Activated CD4-positive, alpha-beta memory T cell treated with anti-CD3 and anti-CD28 coated beads, Interleukin-2, amount 10 ng/mL, durations not matched to agents 7 days and 5 days (primary cell): ENCODE measurements at regions not wholly inside any gene's neighbourhood (a gene's known extent, or its start where the extent isn't known, plus 50 kb on each side); places are given as distances from the start of the nearest gene placed in this dataset.
"Not testable (repeated sequence)": the region's sequence is repeated elsewhere in the genome, so short reads cannot be mapped to it uniquely, and the experiment has no call there.

ENCODE experiments used
- CTCF ChIA-PET: fragments of 350-600 bp; sonication (Branson Sonifier 250); formaldehyde crosslinking; loops from one replicate; lab custom pipeline; 2021; ENCODE audit warnings: antibody characterized with exemption, inconsistent platforms; lab: Charles Lee
- POLR2A ChIA-PET: fragments of 350-600 bp; sonication (Branson Sonifier 250); formaldehyde crosslinking; loops from one replicate; lab custom pipeline; 2021; ENCODE audit warnings: antibody characterized with exemption; lab: Charles Lee
- DNase-seq: peaks from one replicate; pipeline ENCODE4 v3.0.0-alpha.2; 2020
- H3K27ac Mint-ChIP-seq: one replicate; pipeline ENCODE4 v1.8.0; 2021; ENCODE audit warnings: mild to moderate bottlenecking, mixed read lengths
- H3K27me3 Mint-ChIP-seq: one replicate; pipeline ENCODE4 v1.8.0; 2021; ENCODE audit warnings: mixed read lengths
- H3K36me3 Mint-ChIP-seq: one replicate; pipeline ENCODE4 v1.8.0; 2021; ENCODE audit warnings: low read depth, mixed read lengths
- H3K4me1 Mint-ChIP-seq: one replicate; pipeline ENCODE4 v1.8.0; 2021; ENCODE audit warnings: mixed read lengths
- H3K4me3 Mint-ChIP-seq: one replicate; pipeline ENCODE4 v1.8.0; 2021; ENCODE audit warnings: mild to moderate bottlenecking, mixed read lengths
- H3K9me3 Mint-ChIP-seq: one replicate; pipeline ENCODE4 v1.8.0; 2021; ENCODE audit warnings: mixed read lengths

DNA sequence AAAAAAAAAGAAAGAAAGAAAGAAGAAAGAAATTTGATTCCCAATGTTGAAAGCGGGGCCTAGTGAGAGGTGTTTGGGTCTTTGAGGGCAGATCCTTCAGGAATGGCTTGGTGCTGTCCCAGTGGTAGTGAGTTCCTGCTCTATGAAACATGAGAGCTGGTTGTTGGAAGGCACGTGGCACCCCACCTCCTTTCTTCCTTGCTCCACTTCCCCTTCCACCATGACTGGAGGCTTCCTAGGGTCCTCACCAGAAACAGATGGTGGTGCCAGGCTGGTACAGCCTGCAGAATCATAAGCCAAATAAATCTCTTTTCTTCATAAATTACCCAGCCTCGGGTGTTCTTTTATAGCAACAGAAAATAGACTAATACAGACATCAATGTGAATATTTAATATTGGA is 147.3 kb upstream of the KCNJ18 start:
- H3K4me1 Mint-ChIP-seq: peaks cover 24% of the 10 kb centered on the region
- ChIA-PET POLR2A (no interaction called here), CTCF (interaction anchor here (1.0 to 1.1 kb wide), 2 partner anchors 32 to 88 kb away, joined by 3 read pairs; no protein-coding TSS in a partner anchor)
- H3K27ac Mint-ChIP-seq: no peak overlapping the region
- H3K27me3 Mint-ChIP-seq: no peaks in the 10 kb centered on the region
- no peaks in the 10 kb centered on the region for H3K9me3 Mint-ChIP-seq
- no peak for DNase-seq
- H3K4me3 Mint-ChIP-seq: no peak overlapping the region
- peaks cover 16% of the 10 kb centered on the region for H3K36me3 Mint-ChIP-seq

DNA sequence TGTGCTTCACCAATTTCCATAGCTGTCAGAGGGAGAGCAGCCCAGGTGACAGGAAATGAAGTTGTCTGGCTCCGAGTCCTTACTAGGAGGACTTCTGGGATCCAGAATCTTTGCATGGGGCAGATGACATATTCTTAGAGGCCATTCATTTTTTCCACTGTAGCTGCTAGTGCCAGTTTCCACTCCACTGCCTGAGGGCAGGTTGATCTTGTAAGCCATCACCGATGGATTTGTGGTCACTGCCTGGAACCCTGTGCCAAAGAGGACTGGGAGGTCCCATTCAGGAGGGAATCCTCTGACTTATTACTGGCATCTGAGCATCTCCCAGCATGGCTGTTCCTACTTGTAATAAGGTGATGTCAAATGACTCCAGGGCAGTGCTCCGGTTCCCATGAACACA is 144.1 kb upstream of the KCNJ18 start:
- Mint-ChIP-seq H3K9me3 (no peaks in the 10 kb centered on the region), H3K4me3 (no peak overlapping the region), H3K27me3 (peaks cover 9% of the 10 kb centered on the region), H3K4me1 (peaks cover 33% of the 10 kb centered on the region), H3K36me3 (peaks cover 8% of the 10 kb centered on the region), H3K27ac (no peak overlapping the region)
- DNase-seq: no peak
- ChIA-PET CTCF (interaction anchor here (1.4 kb wide), 1 partner anchor 35 kb away, joined by 4 read pairs; no protein-coding TSS in a partner anchor), POLR2A (no interaction called here)

DNA sequence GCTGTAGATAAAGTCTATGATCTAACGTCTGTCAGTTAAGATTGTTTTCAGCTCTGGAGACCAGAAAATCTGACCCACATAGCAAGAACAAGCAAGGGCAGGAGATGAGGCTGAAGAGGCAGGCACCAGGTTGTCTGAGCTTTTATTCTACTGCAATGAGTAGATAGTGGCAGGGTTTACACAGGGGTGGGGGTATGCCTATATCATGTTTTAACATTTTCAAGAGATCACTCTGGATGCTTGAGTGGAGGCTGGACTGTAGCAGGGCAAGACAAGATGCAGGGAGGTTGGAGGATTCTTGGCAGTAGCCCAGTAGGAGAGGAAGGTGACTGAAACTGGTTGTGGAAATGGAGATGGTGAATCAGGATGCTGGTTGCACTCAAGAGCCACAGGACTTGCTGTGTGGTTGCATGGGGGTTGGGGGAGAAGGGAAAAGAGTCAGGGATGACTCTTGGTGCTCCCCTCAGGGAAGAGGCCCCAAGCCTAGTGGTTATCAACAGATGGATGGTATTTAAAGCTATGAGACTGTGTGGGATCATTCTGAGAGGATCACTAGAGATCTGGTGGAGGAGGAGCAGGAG is 143.1 kb upstream of the KCNJ18 start:
- Mint-ChIP-seq H3K4me3 (peak overlapping the region; percentile 72), H3K9me3 (no peaks in the 10 kb centered on the region), H3K4me1 (peaks cover 33% of the 10 kb centered on the region), H3K27me3 (peaks cover 14% of the 10 kb centered on the region), H3K27ac (peak overlapping the region; percentile 17), H3K36me3 (peaks cover 4% of the 10 kb centered on the region)
- ChIA-PET CTCF (interaction anchor here (0.9 to 1.4 kb wide), 3 partner anchors 36 to 93 kb away, joined by 3 to 4 read pairs (median 4); no protein-coding TSS in a partner anchor), POLR2A (interaction anchor here (0.9 kb wide), 1 partner anchor 18 kb away, joined by 3 read pairs; no protein-coding TSS in a partner anchor)
- peak; percentile 27 for DNase-seq

DNA sequence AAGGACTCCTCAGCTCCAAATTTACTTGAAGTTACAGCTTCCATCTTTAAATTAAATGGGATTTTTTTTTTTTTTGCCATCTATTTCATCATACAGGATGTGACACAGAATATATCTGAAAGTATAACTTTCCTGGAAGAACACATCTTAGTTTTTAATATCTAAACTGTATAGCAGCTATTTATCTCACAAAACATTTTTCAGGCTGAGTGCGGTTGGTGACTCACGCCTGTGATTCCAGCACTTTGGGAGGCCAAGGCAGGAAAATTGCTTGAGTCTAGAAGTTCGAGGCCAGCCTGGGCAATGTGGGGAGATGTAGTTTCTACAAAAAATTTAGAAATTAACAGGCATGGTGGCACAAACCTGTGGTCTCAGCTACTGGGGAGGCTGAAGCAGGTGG is 142.3 kb upstream of the KCNJ18 start:
- CTCF ChIA-PET: interaction anchor here (0.8 to 0.9 kb wide), 2 partner anchors 39 to 93 kb away, joined by 3 read pairs; no protein-coding TSS in a partner anchor
- peak overlapping the region; percentile 45 for H3K27ac Mint-ChIP-seq
- DNase-seq: peak; percentile 20

DNA sequence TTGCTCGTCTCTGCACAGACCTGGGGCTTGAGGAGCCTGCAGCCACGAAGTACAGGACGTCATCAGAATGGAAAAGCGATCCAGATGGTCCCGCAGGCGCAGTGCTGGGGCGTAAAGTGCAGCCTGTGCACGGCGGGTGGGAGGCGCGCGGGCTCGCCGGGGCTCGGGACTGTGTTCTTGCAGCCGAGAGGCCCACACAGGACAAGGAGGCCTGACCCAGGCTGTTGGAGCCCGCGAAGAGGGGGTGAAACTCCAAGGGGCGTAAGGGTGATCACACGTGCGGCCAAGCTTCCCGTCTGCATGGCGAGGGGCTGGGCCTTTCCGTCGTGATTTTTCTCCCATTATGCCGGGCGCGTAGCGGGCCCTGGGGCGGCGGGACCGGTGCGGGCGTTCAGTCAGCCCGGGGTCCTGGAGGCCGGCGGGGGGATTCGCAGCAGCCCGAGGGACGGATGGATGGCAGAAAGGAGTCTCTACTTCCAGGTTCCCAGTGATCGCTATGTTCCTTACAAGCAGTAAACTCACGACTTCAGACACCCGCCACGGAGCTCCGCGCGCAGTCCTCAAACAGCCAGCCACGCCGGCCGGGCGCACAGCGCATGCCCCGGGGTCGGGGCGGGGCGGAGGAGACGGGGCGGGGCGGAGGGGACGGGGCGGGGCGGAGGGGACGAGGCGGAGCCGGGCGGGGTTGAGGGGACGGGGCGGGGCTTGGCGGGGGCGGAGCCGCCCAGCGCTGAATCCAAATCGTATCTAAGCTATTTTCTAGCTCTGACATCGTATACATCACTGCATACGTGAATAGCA is 141.0 kb upstream of the KCNJ18 start:
- peaks cover 4% of the 10 kb centered on the region for H3K36me3 Mint-ChIP-seq
- ChIA-PET CTCF (interaction anchor here (1.0 to 2.1 kb wide), 3 partner anchors 38 to 94 kb away, joined by 3 to 9 read pairs (median 5); no protein-coding TSS in a partner anchor), POLR2A (interaction anchor here (1.0 to 1.8 kb wide), 4 partner anchors 9 to 263 kb away, joined by 3 to 8 read pairs (median 4); no protein-coding TSS in a partner anchor)
- peaks cover 27% of the 10 kb centered on the region for H3K27me3 Mint-ChIP-seq
- no peaks in the 10 kb centered on the region for H3K9me3 Mint-ChIP-seq
- H3K27ac Mint-ChIP-seq: no peak overlapping the region
- DNase-seq: peak; percentile 80
- peaks cover 26% of the 10 kb centered on the region for H3K4me1 Mint-ChIP-seq
- H3K4me3 Mint-ChIP-seq: peak overlapping the region; percentile 72

More for the DNA sequence above, 142.3 kb upstream of the KCNJ18 start:
- Mint-ChIP-seq H3K4me3 (peak overlapping the region; percentile 72), H3K27me3 (peaks cover 19% of the 10 kb centered on the region), H3K4me1 (peaks cover 33% of the 10 kb centered on the region)
- POLR2A ChIA-PET: interaction anchor here (0.9 to 1.3 kb wide), 2 partner anchors 18 to 266 kb away, joined by 3 read pairs; no protein-coding TSS in a partner anchor
- not testable (repeated sequence) for H3K9me3 Mint-ChIP-seq, H3K36me3 Mint-ChIP-seq

DNA sequence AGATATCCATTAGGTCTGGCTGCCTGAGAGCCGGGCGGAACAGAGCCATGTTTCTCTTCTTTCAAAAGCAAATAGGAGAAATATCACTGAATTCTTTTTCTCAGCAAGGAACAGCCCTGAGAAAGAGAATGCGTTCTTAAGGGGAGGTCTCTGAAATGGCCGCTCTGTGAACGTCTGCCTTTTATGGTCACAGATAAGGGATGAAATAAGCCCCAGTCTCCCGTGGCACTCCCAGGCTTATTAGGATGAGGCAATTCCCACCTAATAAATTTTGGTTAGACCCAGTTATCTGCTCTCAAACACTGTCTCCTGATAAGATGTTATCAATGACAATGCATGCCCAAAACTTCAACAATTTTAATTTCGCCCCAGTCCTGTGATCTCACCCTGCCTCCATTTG is 133.4 kb upstream of the KCNJ18 start:
- CTCF ChIA-PET, H3K4me1 Mint-ChIP-seq, DNase-seq, H3K4me3 Mint-ChIP-seq, H3K36me3 Mint-ChIP-seq, POLR2A ChIA-PET, H3K9me3 Mint-ChIP-seq, H3K27ac Mint-ChIP-seq: not testable (repeated sequence)
- H3K27me3 Mint-ChIP-seq: peaks cover 17% of the 10 kb centered on the region

DNA sequence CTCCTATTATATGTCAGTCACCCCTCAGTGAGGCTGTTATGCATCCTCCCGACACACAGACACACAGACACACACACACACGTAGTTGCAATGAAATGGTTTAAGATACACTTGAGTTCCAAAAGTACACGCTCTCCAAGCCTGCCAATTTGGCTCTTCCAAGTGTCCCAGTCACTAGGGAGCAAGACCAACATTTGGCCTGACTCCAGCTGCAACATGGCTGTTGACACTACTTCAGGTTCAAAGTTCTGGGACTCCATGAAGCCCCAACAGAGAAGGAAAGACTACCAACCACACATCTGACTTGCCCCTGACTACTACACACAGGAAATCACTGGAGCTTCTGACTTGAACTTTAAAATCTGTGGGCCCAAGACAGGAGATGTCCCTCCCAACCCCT is 128.1 kb upstream of the KCNJ18 start:
- H3K4me1 Mint-ChIP-seq: no peaks in the 10 kb centered on the region
- H3K4me3 Mint-ChIP-seq: no peak overlapping the region
- ChIA-PET POLR2A (no interaction called here), CTCF (no interaction called here)
- H3K27me3 Mint-ChIP-seq: peaks cover 7% of the 10 kb centered on the region
- H3K9me3 Mint-ChIP-seq: peaks cover 1% of the 10 kb centered on the region
- H3K36me3 Mint-ChIP-seq: no peaks in the 10 kb centered on the region
- DNase-seq: no peak
- no peak overlapping the region for H3K27ac Mint-ChIP-seq

DNA sequence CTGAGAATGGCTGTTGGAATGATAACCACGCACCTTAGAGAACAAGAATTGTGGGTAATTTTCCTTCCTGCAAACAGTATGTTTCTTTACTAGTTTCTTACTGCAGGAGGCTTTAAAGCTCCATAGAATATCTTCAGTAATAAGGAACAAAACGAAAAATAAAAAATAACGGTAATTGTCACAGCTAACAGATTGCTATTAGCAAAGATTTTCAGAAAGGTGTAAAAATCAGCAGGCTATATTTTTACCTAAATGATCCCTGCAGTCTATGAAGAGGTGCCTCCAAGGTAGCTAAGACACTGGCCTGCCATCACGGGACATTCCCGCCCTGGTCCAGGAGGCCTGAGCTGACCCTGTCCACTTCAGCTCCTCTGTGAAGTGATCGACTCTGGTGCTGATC is 127.6 kb upstream of the KCNJ18 start:
- H3K36me3 Mint-ChIP-seq, H3K9me3 Mint-ChIP-seq, DNase-seq, H3K27me3 Mint-ChIP-seq, H3K4me1 Mint-ChIP-seq, H3K27ac Mint-ChIP-seq, CTCF ChIA-PET, POLR2A ChIA-PET, H3K4me3 Mint-ChIP-seq: not testable (repeated sequence)

DNA sequence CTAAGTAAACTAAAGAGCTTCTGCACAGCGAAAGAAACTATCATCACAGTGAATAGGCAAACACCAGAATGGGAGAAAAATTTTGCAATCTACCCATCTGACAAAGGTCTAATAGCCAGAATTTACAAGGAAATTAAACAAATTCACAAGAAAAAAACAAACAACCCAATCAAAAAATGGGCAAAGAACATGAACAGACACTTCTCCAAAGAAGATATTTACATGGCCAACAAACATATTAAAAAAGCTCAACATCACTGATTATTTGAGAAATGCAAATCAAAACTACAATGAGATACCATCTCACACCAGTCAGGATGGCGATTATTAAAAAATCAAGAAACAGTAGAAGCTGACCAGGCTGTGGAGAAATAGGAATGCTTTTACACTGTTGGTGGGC is 121.9 kb upstream of the KCNJ18 start:
- H3K4me1 Mint-ChIP-seq, CTCF ChIA-PET, H3K27ac Mint-ChIP-seq, DNase-seq, H3K9me3 Mint-ChIP-seq, H3K4me3 Mint-ChIP-seq, POLR2A ChIA-PET, H3K36me3 Mint-ChIP-seq: not testable (repeated sequence)
- peaks cover 16% of the 10 kb centered on the region for H3K27me3 Mint-ChIP-seq

DNA sequence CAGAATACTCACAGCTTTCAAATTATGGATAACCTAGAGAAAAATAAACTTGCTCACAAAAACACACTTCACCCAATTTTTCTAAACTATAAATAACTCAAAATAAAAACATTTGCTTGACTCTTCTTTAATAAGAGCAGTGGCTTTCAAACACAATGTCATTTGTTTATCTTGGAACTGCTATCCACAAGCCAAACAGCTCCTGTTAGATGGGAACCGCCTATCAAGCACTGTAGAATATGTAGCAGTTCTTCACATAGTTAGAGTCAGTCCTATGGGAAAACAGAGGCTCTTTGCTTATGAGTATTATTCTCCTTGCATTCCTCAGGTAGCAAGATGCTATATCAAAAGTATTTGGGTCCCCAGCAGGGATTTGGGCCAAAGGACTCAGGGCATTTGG is 120.2 kb upstream of the KCNJ18 start:
- H3K27ac Mint-ChIP-seq, H3K9me3 Mint-ChIP-seq, H3K27me3 Mint-ChIP-seq, H3K4me1 Mint-ChIP-seq, H3K36me3 Mint-ChIP-seq, DNase-seq, H3K4me3 Mint-ChIP-seq, POLR2A ChIA-PET, CTCF ChIA-PET: not testable (repeated sequence)

DNA sequence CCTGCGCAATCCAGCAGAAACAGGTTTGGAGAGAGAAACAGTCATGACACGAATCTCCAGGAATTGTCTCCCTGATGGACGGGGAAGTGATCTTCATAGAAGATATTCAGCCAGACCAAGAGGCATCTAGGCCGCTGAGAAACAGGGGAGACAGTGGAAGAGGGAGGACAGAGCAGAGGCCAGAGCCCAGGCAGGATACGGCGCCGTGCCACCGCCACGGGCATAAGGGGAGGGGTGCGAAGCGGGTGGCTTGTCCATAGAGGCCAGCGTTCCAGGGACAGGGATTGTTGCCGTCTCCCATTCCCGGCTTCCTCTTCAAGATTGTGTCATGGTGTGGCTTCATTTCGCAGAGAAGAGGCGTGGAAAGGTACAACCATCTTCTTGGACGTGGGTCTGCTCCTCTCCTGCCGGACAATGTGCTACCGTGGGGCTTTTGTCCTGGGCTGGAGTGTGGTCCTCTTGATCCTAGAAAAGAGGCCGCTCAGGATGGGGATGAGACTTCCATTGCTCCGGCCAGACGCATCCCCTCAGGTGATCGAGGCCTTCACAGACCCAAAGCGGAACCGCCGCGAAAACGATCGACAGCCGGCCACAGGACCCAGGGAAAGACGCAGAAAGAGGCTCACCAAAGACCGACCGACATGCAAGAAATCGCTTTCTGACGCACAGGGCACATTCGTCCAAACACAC is 118.9 kb upstream of the KCNJ18 start:
- H3K27ac Mint-ChIP-seq, DNase-seq, CTCF ChIA-PET, H3K4me1 Mint-ChIP-seq, H3K9me3 Mint-ChIP-seq, H3K36me3 Mint-ChIP-seq, POLR2A ChIA-PET, H3K27me3 Mint-ChIP-seq: not testable (repeated sequence)
- H3K4me3 Mint-ChIP-seq: peak overlapping the region; percentile 13

DNA sequence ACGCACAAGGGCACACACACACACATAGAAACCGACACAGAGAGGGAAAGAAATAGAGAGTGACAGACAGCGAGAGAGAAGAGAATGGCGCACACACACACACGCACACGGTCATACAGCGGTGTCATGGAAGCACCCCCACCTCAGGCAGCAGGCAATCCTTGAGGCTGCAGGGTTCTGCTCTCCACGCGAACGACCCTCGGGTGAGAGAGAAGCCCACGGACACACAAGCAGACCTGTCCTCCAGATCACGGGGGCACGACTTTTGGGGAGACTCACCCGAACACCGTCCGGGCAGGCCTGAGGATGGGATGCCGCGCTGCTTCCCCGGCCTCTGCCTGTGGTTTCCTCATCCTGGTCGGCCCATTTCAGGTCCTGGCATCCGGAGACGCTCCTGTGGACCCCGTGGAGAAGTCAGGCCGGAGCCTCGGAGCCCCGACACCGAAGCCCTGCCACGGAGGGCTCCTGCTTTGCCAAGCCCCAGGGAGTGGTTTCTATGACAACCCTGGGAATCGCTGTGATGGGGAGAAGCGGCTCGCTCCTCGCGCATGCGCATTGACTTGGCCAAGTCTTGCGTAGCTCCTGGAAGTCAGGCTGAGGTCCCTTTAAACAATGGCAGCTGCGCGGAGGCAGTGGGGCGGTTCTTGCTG is 118.2 kb upstream of the KCNJ18 start:
- Mint-ChIP-seq H3K27me3 (peaks cover 8% of the 10 kb centered on the region), H3K27ac (no peak overlapping the region), H3K36me3 (no peaks in the 10 kb centered on the region), H3K9me3 (peaks cover 2% of the 10 kb centered on the region), H3K4me3 (peak overlapping the region; percentile 24), H3K4me1 (no peaks in the 10 kb centered on the region)
- ChIA-PET CTCF (no interaction called here), POLR2A (no interaction called here)
- DNase-seq: peak; percentile 32
